Activated CD8-positive, alpha-beta memory T cell treated with anti-CD3 and anti-CD28 coated beads, Interleukin-2, amount 10 ng/mL, durations not matched to agents 7 days and 5 days (primary cell): ENCODE measurements at regions not wholly inside any gene's neighbourhood (a gene's known extent, or its start where the extent isn't known, plus 50 kb on each side); places are given as distances from the start of the nearest gene placed in this dataset.

Experiments
- ATAC-seq: fragments of 150-1000 bp; cut with Tn5 transposase; one replicate; pipeline ENCODE4 v1.10.0; 2021; ENCODE audit warnings: moderate library complexity
- CTCF ChIA-PET: fragments of 350-600 bp; sonication (Branson Sonifier 250); formaldehyde crosslinking; loops from one replicate; lab custom pipeline; 2021; ENCODE audit warnings: antibody characterized with exemption; lab: Charles Lee
- DNase-seq: peaks from one replicate; pipeline ENCODE4 v3.0.0-alpha.2; 2020
- H3K27ac Mint-ChIP-seq: one replicate; pipeline ENCODE4 v1.8.0; 2021; ENCODE audit warnings: mild to moderate bottlenecking, mixed read lengths
- H3K27me3 Mint-ChIP-seq: one replicate; pipeline ENCODE4 v1.8.0; 2021; ENCODE audit warnings: mixed read lengths
- H3K36me3 Mint-ChIP-seq: one replicate; pipeline ENCODE4 v1.8.0; 2021; ENCODE audit warnings: mild to moderate bottlenecking, mixed read lengths
- H3K4me1 Mint-ChIP-seq: one replicate; pipeline ENCODE4 v1.8.0; 2021; ENCODE audit warnings: mixed read lengths
- H3K4me3 Mint-ChIP-seq: one replicate; pipeline ENCODE4 v1.8.0; 2021; ENCODE audit warnings: mild to moderate bottlenecking, moderate library complexity, mixed read lengths
- H3K9me3 Mint-ChIP-seq: one replicate; pipeline ENCODE4 v1.8.0; 2022; ENCODE audit warnings: low read depth, mixed read lengths

GRCh38 chr13:80149736-80150135 lies 191.2 kb downstream of the SPRY2 start:
- H3K4me1 Mint-ChIP-seq = no peaks in the 10 kb centered on the region

GRCh38 chr13:80145171-80145690 lies 195.7 kb downstream of the SPRY2 start:
- no peaks in the 10 kb centered on the region for H3K4me1 Mint-ChIP-seq
- H3K27me3 Mint-ChIP-seq = no peaks in the 10 kb centered on the region
- CTCF ChIA-PET = no interaction called here
- no peaks in the 10 kb centered on the region for H3K9me3 Mint-ChIP-seq
- no peak overlapping the region for H3K4me3 Mint-ChIP-seq
- H3K27ac Mint-ChIP-seq = no peak overlapping the region
- DNase-seq = no peak
- H3K36me3 Mint-ChIP-seq = no peaks in the 10 kb centered on the region
- ATAC-seq = no peak

More at GRCh38 chr13:80149736-80150135, 191.2 kb downstream of the SPRY2 start:
- ATAC-seq = no peak
- Mint-ChIP-seq H3K36me3 (no peaks in the 10 kb centered on the region), H3K27me3 (no peaks in the 10 kb centered on the region), H3K4me3 (no peak overlapping the region), H3K27ac (no peak overlapping the region), H3K9me3 (no peaks in the 10 kb centered on the region)
- CTCF ChIA-PET = no interaction called here
- DNase-seq = no peak

- H3K4me1 Mint-ChIP-seq = no peaks in the 10 kb centered on the region
- no peak overlapping the region for H3K4me3 Mint-ChIP-seq
- no peak overlapping the region for H3K27ac Mint-ChIP-seq
- CTCF ChIA-PET = no interaction called here
- H3K36me3 Mint-ChIP-seq = no peaks in the 10 kb centered on the region
- no peaks in the 10 kb centered on the region for H3K9me3 Mint-ChIP-seq
- DNase-seq = no peak
- ATAC-seq = no peak
- H3K27me3 Mint-ChIP-seq = no peaks in the 10 kb centered on the region
Measured at GRCh38 chr13:80144493-80144892, 196.4 kb downstream of the SPRY2 start.

GRCh38 chr13:80141123-80141849 lies 199.6 kb downstream of the SPRY2 start:
- Mint-ChIP-seq H3K4me3 (no peak overlapping the region), H3K4me1 (no peaks in the 10 kb centered on the region), H3K36me3 (no peaks in the 10 kb centered on the region), H3K27me3 (no peaks in the 10 kb centered on the region), H3K27ac (no peak overlapping the region), H3K9me3 (no peaks in the 10 kb centered on the region)
- ATAC-seq (no peak), DNase-seq (no peak)
- CTCF ChIA-PET = no interaction called here

GRCh38 chr13:80140685-80141084 lies 200.2 kb downstream of the SPRY2 start:
- no peaks in the 10 kb centered on the region for H3K36me3 Mint-ChIP-seq
- H3K27ac Mint-ChIP-seq = no peak overlapping the region
- CTCF ChIA-PET = no interaction called here
- no peaks in the 10 kb centered on the region for H3K9me3 Mint-ChIP-seq
- ATAC-seq (no peak), DNase-seq (no peak)
- no peaks in the 10 kb centered on the region for H3K4me1 Mint-ChIP-seq
- no peak overlapping the region for H3K4me3 Mint-ChIP-seq
- no peaks in the 10 kb centered on the region for H3K27me3 Mint-ChIP-seq

- CTCF ChIA-PET = no interaction called here
- DNase-seq (no peak), ATAC-seq (no peak)
- H3K9me3 Mint-ChIP-seq = no peaks in the 10 kb centered on the region
- H3K4me1 Mint-ChIP-seq = no peaks in the 10 kb centered on the region
- no peak overlapping the region for H3K27ac Mint-ChIP-seq
- H3K36me3 Mint-ChIP-seq = no peaks in the 10 kb centered on the region
- no peak overlapping the region for H3K4me3 Mint-ChIP-seq
- no peaks in the 10 kb centered on the region for H3K27me3 Mint-ChIP-seq
Measured at GRCh38 chr13:80139196-80139595, 201.7 kb downstream of the SPRY2 start.

GRCh38 chr13:80137994-80138393 lies 202.9 kb downstream of the SPRY2 start:
- Mint-ChIP-seq H3K4me1 (no peaks in the 10 kb centered on the region), H3K36me3 (no peaks in the 10 kb centered on the region), H3K27ac (no peak overlapping the region), H3K27me3 (no peaks in the 10 kb centered on the region), H3K9me3 (no peaks in the 10 kb centered on the region), H3K4me3 (no peak overlapping the region)
- CTCF ChIA-PET = no interaction called here
- DNase-seq (no peak), ATAC-seq (no peak)

- no peaks in the 10 kb centered on the region for H3K9me3 Mint-ChIP-seq
- H3K27ac Mint-ChIP-seq = no peak overlapping the region
- CTCF ChIA-PET = no interaction called here
- no peaks in the 10 kb centered on the region for H3K36me3 Mint-ChIP-seq
- no peak overlapping the region for H3K4me3 Mint-ChIP-seq
- ATAC-seq (no peak), DNase-seq (no peak)
- no peaks in the 10 kb centered on the region for H3K27me3 Mint-ChIP-seq
- no peaks in the 10 kb centered on the region for H3K4me1 Mint-ChIP-seq
Measured at GRCh38 chr13:80134346-80134745, 206.6 kb downstream of the SPRY2 start.

GRCh38 chr13:80133631-80134261 lies 207.2 kb downstream of the SPRY2 start:
- H3K36me3 Mint-ChIP-seq = no peaks in the 10 kb centered on the region
- ATAC-seq = no peak
- H3K27me3 Mint-ChIP-seq = no peaks in the 10 kb centered on the region
- no peak overlapping the region for H3K27ac Mint-ChIP-seq
- H3K4me1 Mint-ChIP-seq = no peaks in the 10 kb centered on the region
- CTCF ChIA-PET = no interaction called here
- no peaks in the 10 kb centered on the region for H3K9me3 Mint-ChIP-seq
- no peak for DNase-seq
- no peak overlapping the region for H3K4me3 Mint-ChIP-seq

GRCh38 chr13:80132741-80133601 lies 208.0 kb downstream of the SPRY2 start:
- H3K4me1 Mint-ChIP-seq = no peaks in the 10 kb centered on the region
- ATAC-seq = no peak
- H3K36me3 Mint-ChIP-seq = no peaks in the 10 kb centered on the region
- no peaks in the 10 kb centered on the region for H3K9me3 Mint-ChIP-seq
- H3K27me3 Mint-ChIP-seq = no peaks in the 10 kb centered on the region
- CTCF ChIA-PET = no interaction called here
- DNase-seq = no peak
- H3K4me3 Mint-ChIP-seq = no peak overlapping the region
- H3K27ac Mint-ChIP-seq = no peak overlapping the region

GRCh38 chr13:80131204-80131603 lies 209.7 kb downstream of the SPRY2 start:
- Mint-ChIP-seq H3K36me3 (no peaks in the 10 kb centered on the region), H3K27ac (no peak overlapping the region), H3K9me3 (no peaks in the 10 kb centered on the region), H3K4me3 (no peak overlapping the region), H3K4me1 (no peaks in the 10 kb centered on the region), H3K27me3 (no peaks in the 10 kb centered on the region)
- DNase-seq (no peak), ATAC-seq (no peak)
- CTCF ChIA-PET = no interaction called here

GRCh38 chr13:80126389-80127068 lies 214.4 kb downstream of the SPRY2 start:
- H3K27me3 Mint-ChIP-seq = no peaks in the 10 kb centered on the region
- CTCF ChIA-PET = interaction anchor here (0.6 kb wide), 1 partner anchor 131 kb away, joined by 3 read pairs; no protein-coding TSS in a partner anchor
- no peak for DNase-seq
- no peaks in the 10 kb centered on the region for H3K9me3 Mint-ChIP-seq
- no peaks in the 10 kb centered on the region for H3K4me1 Mint-ChIP-seq
- H3K27ac Mint-ChIP-seq = no peak overlapping the region
- no peak for ATAC-seq
- H3K4me3 Mint-ChIP-seq = no peak overlapping the region
- H3K36me3 Mint-ChIP-seq = no peaks in the 10 kb centered on the region

GRCh38 chr13:80123945-80124344 lies 217.0 kb downstream of the SPRY2 start:
- ATAC-seq = no peak
- no peaks in the 10 kb centered on the region for H3K4me1 Mint-ChIP-seq
- no peak for DNase-seq
- no peaks in the 10 kb centered on the region for H3K27me3 Mint-ChIP-seq
- H3K36me3 Mint-ChIP-seq = no peaks in the 10 kb centered on the region
- no peak overlapping the region for H3K27ac Mint-ChIP-seq
- CTCF ChIA-PET = no interaction called here
- no peaks in the 10 kb centered on the region for H3K9me3 Mint-ChIP-seq
- H3K4me3 Mint-ChIP-seq = no peak overlapping the region
